Adrenal gland (tissue), 5 donors: ENCODE measurements at regions not wholly inside any gene's neighbourhood (a gene's known extent, or its start where the extent isn't known, plus 50 kb on each side); places are given as distances from the start of the nearest gene placed in this dataset.

ENCODE experiments used
- POLR2A ChIP-seq, 2 donors: fragments of 450-650 bp; IDR thresholded peaks; one replicate each; pipeline ENCODE4 v1.6.1; 2017; ENCODE audit warnings: antibody characterized with exemption in 2 of 2, mild to moderate bottlenecking in 2 of 2, moderate library complexity in 1 of 2
- TF ChIP-seq, protein P1 (sequence below), 6 experiments: fragments of 450-650 bp in 4 of 6; fragments of 200-600 bp in 2 of 6; sonication (generic) in 1 of 6; IDR thresholded peaks; 1 replicate in 5 of 6; 2 replicates in 1 of 6; pipeline versions ENCODE4 v1.5.1 to v1.8.0; 2016 to 2021; ENCODE audit warnings: antibody characterized with exemption in 6 of 6, mild to moderate bottlenecking in 2 of 6, moderate library complexity in 1 of 6
- donor health status: DM: no; HTN: no; CAD: no.

DNA sequence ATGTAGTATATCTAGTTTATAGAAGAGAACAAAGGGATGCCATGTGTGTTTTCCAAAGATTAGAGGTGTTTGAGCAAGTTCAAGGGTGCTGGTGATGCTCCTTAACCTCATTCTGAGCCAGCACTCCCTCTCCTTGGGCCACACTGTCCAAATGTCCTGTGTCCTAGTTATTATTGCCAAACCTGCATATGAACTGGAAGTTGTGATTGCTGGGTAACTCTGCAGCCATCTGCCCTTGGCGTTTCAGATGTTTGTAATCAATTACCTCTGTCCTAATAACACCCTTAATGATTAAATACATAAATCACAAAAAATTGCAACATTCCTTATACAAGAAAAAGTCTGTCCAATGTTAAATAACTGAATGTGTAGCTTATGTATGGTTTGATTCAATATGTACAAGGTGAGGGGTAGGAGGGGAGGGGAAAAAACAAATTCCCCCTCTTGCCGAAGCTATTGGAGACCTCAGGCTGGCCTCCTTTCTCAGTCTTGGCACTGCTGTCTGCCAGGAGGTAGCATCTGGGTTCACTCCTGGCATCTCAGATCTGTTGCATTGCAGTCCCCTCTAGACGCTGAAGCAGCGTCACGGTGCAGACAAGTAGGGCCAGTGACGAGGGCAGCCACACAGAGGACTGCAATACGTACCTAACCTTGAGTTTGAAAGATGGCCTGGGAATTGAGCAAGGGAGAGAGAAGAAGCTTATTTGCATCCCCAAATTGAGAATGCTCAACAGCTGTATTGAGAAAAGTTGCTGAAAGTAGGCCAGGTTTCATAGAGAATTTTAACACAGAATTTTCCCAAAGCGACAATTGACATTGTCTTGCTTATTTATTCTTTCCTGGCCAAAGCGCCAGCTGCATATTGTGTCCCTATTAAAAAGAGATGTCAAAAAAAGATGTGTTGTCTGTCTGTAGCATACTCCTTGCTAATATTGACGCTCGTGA lies 89.6 kb upstream of the ARHGAP32 start:
- no peak for TF ChIP-seq POLR2A (IDR thresholded peaks at IDR 0.05)
- TF ChIP-seq, protein P1, sequence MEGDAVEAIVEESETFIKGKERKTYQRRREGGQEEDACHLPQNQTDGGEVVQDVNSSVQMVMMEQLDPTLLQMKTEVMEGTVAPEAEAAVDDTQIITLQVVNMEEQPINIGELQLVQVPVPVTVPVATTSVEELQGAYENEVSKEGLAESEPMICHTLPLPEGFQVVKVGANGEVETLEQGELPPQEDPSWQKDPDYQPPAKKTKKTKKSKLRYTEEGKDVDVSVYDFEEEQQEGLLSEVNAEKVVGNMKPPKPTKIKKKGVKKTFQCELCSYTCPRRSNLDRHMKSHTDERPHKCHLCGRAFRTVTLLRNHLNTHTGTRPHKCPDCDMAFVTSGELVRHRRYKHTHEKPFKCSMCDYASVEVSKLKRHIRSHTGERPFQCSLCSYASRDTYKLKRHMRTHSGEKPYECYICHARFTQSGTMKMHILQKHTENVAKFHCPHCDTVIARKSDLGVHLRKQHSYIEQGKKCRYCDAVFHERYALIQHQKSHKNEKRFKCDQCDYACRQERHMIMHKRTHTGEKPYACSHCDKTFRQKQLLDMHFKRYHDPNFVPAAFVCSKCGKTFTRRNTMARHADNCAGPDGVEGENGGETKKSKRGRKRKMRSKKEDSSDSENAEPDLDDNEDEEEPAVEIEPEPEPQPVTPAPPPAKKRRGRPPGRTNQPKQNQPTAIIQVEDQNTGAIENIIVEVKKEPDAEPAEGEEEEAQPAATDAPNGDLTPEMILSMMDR (IDR thresholded peaks at IDR 0.05) = no peak
